Naive B cell (primary cell): ENCODE measurements at regions not wholly inside any gene's neighbourhood (a gene's known extent, or its start where the extent isn't known, plus 50 kb on each side); places are given as distances from the start of the nearest gene placed in this dataset.

Source experiments
- ATAC-seq, 2 donors: fragments of 150-1000 bp; cut with Tn5 transposase; 2 replicates each; pipeline ENCODE4 v1.10.0; 2021; ENCODE audit warnings: low read depth in 2 of 2, mild to moderate bottlenecking in 2 of 2, moderate library complexity in 2 of 2
- DNase-seq: peaks from one replicate; pipeline ENCODE4 v3.0.0; 2022
- H3K27ac Mint-ChIP-seq, 6 donors: one replicate each; pipeline ENCODE4 v1.8.0; 2020 to 2022; ENCODE audit warnings: mild to moderate bottlenecking in 6 of 6, mixed read lengths in 6 of 6, moderate library complexity in 5 of 6, inconsistent platforms in 2 of 6
- H3K27me3 Mint-ChIP-seq, 3 donors: one replicate each; pipeline ENCODE4 v1.8.0; 2021 to 2022; ENCODE audit warnings: mixed read lengths in 3 of 3, mild to moderate bottlenecking in 1 of 3
- H3K36me3 Mint-ChIP-seq, 2 donors: one replicate each; pipeline ENCODE4 v1.8.0; 2020 to 2022; ENCODE audit warnings: mixed read lengths in 2 of 2, inconsistent platforms in 1 of 2, mild to moderate bottlenecking in 1 of 2
- H3K4me1 Mint-ChIP-seq, 3 donors: one replicate each; pipeline ENCODE4 v1.8.0; 2020 to 2022; ENCODE audit warnings: mixed read lengths in 3 of 3, inconsistent platforms in 1 of 3, mild to moderate bottlenecking in 1 of 3, moderate library complexity in 1 of 3
- H3K4me3 Mint-ChIP-seq, 8 donors: one replicate each; pipeline ENCODE4 v1.8.0; 2020 to 2022; ENCODE audit warnings: mild to moderate bottlenecking in 8 of 8, mixed read lengths in 8 of 8, moderate library complexity in 8 of 8, inconsistent platforms in 2 of 8
- H3K9me3 Mint-ChIP-seq, 7 donors: one replicate each; pipeline ENCODE4 v1.8.0; 2020 to 2022; ENCODE audit warnings: mixed read lengths in 7 of 7, mild to moderate bottlenecking in 5 of 7, inconsistent platforms in 2 of 7, moderate library complexity in 1 of 7

GRCh38 chr6:14266266-14266665 is 148.7 kb downstream of the CD83 start:
- Mint-ChIP-seq H3K27ac (peak overlapping the region in 3 of 6 donors; percentile 0 to 19 (median 4)), H3K36me3 (peaks cover 0 to 5% of the 10 kb centered on the region in 2 donors), H3K4me1 (peaks cover 42 to 72% (median 56%) of the 10 kb centered on the region in 3 donors), H3K4me3 (peak overlapping the region in 3 of 8 donors; percentile 2 to 54 (median 31)), H3K27me3 (no peaks in the 10 kb centered on the region), H3K9me3 (peaks cover 0 to 16% (median 0%) of the 10 kb centered on the region in 7 donors)
- DNase-seq, result no peak
- ATAC-seq, result peak in 1 of 2 donors; percentile 33

GRCh38 chr6:14267885-14268660 is 150.5 kb downstream of the CD83 start:
- no peaks in the 10 kb centered on the region for H3K27me3 Mint-ChIP-seq
- peaks cover 0 to 7% of the 10 kb centered on the region in 2 donors for H3K36me3 Mint-ChIP-seq
- peaks cover 53 to 90% (median 67%) of the 10 kb centered on the region in 3 donors for H3K4me1 Mint-ChIP-seq
- ATAC-seq (no peak), DNase-seq (no peak)
- no peak overlapping the region for H3K4me3 Mint-ChIP-seq
- peak overlapping the region in 3 of 6 donors; percentile 67 to 87 (median 85) for H3K27ac Mint-ChIP-seq
- H3K9me3 Mint-ChIP-seq, result peaks cover 0 to 18% (median 2%) of the 10 kb centered on the region in 7 donors

GRCh38 chr6:14269436-14269835 is 151.9 kb downstream of the CD83 start:
- Mint-ChIP-seq H3K4me1 (peaks cover 66 to 98% (median 81%) of the 10 kb centered on the region in 3 donors), H3K4me3 (peak overlapping the region in 7 of 8 donors; percentile 27 to 76 (median 58)), H3K27me3 (no peaks in the 10 kb centered on the region), H3K27ac (peak overlapping the region; percentile 75 to 91 (median 84)), H3K36me3 (peaks cover 0 to 11% of the 10 kb centered on the region in 2 donors), H3K9me3 (peaks cover 0 to 5% (median 0%) of the 10 kb centered on the region in 7 donors)
- peak; percentile 89 to 91 for ATAC-seq
- DNase-seq, result peak; percentile 37

- H3K27me3 Mint-ChIP-seq, result no peaks in the 10 kb centered on the region
- H3K4me3 Mint-ChIP-seq, result peak overlapping the region in 6 of 8 donors; percentile 22 to 77 (median 52)
- DNase-seq (no peak), ATAC-seq (no peak)
- H3K36me3 Mint-ChIP-seq, result peaks cover 0 to 11% of the 10 kb centered on the region in 2 donors
- peaks cover 75 to 98% (median 86%) of the 10 kb centered on the region in 3 donors for H3K4me1 Mint-ChIP-seq
- H3K9me3 Mint-ChIP-seq, result peaks cover 0 to 5% (median 0%) of the 10 kb centered on the region in 7 donors
- peak overlapping the region; percentile 82 to 93 (median 86) for H3K27ac Mint-ChIP-seq
Measured at GRCh38 chr6:14270142-14270893, 152.7 kb downstream of the CD83 start.

- peak overlapping the region in 5 of 8 donors; percentile 31 to 77 (median 49) for H3K4me3 Mint-ChIP-seq
Measured at GRCh38 chr6:14270925-14271788, 153.6 kb downstream of the CD83 start.

GRCh38 chr6:14271789-14272736 is 154.5 kb downstream of the CD83 start:
- H3K4me1 Mint-ChIP-seq, result peaks cover 78 to 98% (median 86%) of the 10 kb centered on the region in 3 donors
- no peaks in the 10 kb centered on the region for H3K27me3 Mint-ChIP-seq
- peak overlapping the region in 4 of 8 donors; percentile 25 to 77 (median 49) for H3K4me3 Mint-ChIP-seq
- peaks cover 0 to 8% of the 10 kb centered on the region in 2 donors for H3K36me3 Mint-ChIP-seq
- ATAC-seq (no peak), DNase-seq (no peak)
- peak overlapping the region in 3 of 6 donors; percentile 53 to 90 (median 69) for H3K27ac Mint-ChIP-seq
- peaks cover 0 to 5% (median 0%) of the 10 kb centered on the region in 7 donors for H3K9me3 Mint-ChIP-seq

More at GRCh38 chr6:14270925-14271788, 153.6 kb downstream of the CD83 start:
- H3K27ac Mint-ChIP-seq, result peak overlapping the region in 4 of 6 donors; percentile 31 to 90 (median 86)
- DNase-seq, result peak; percentile 21
- peak; percentile 27 to 28 for ATAC-seq
- H3K27me3 Mint-ChIP-seq, result no peaks in the 10 kb centered on the region
- H3K9me3 Mint-ChIP-seq, result peaks cover 0 to 5% (median 0%) of the 10 kb centered on the region in 7 donors
- peaks cover 78 to 98% (median 86%) of the 10 kb centered on the region in 3 donors for H3K4me1 Mint-ChIP-seq
- H3K36me3 Mint-ChIP-seq, result peaks cover 0 to 11% of the 10 kb centered on the region in 2 donors

GRCh38 chr6:14272737-14273085 is 155.1 kb downstream of the CD83 start:
- Mint-ChIP-seq H3K27me3 (no peaks in the 10 kb centered on the region), H3K9me3 (peaks cover 0 to 5% (median 0%) of the 10 kb centered on the region in 7 donors), H3K4me1 (peaks cover 82 to 100% (median 89%) of the 10 kb centered on the region in 3 donors), H3K27ac (peak overlapping the region in 3 of 6 donors; percentile 69 to 98 (median 89)), H3K36me3 (peaks cover 0 to 6% of the 10 kb centered on the region in 2 donors), H3K4me3 (peak overlapping the region in 3 of 8 donors; percentile 35 to 54 (median 45))
- no peak for ATAC-seq
- no peak for DNase-seq

- DNase-seq, result no peak
- Mint-ChIP-seq H3K27ac (peak overlapping the region in 3 of 6 donors; percentile 40 to 98 (median 89)), H3K27me3 (no peaks in the 10 kb centered on the region), H3K36me3 (peaks cover 0 to 6% of the 10 kb centered on the region in 2 donors), H3K4me1 (peaks cover 86 to 100% (median 92%) of the 10 kb centered on the region in 3 donors), H3K4me3 (peak overlapping the region in 4 of 8 donors; percentile 35 to 54 (median 49)), H3K9me3 (peaks cover 0 to 5% (median 0%) of the 10 kb centered on the region in 7 donors)
- ATAC-seq, result no peak
Measured at GRCh38 chr6:14273191-14273590, 155.6 kb downstream of the CD83 start.

GRCh38 chr6:14274016-14274415 is 156.4 kb downstream of the CD83 start:
- H3K27me3 Mint-ChIP-seq, result no peaks in the 10 kb centered on the region
- H3K4me3 Mint-ChIP-seq, result peak overlapping the region in 5 of 8 donors; percentile 30 to 92 (median 61)
- peak overlapping the region; percentile 32 to 99 (median 95) for H3K27ac Mint-ChIP-seq
- H3K36me3 Mint-ChIP-seq, result peaks cover 0 to 6% of the 10 kb centered on the region in 2 donors
- peaks cover 84 to 100% (median 92%) of the 10 kb centered on the region in 3 donors for H3K4me1 Mint-ChIP-seq
- no peak for DNase-seq
- ATAC-seq, result no peak
- peaks cover 0 to 5% (median 0%) of the 10 kb centered on the region in 7 donors for H3K9me3 Mint-ChIP-seq

- Mint-ChIP-seq H3K27ac (peak overlapping the region; percentile 95 to 100 (median 98)), H3K27me3 (no peaks in the 10 kb centered on the region), H3K36me3 (peaks cover 0 to 6% of the 10 kb centered on the region in 2 donors), H3K4me3 (peak overlapping the region in 7 of 8 donors; percentile 48 to 93 (median 81)), H3K9me3 (peaks cover 0 to 5% (median 0%) of the 10 kb centered on the region in 7 donors), H3K4me1 (peaks cover 79 to 100% (median 88%) of the 10 kb centered on the region in 3 donors)
- DNase-seq (no peak), ATAC-seq (no peak)
Measured at GRCh38 chr6:14274546-14275492, 157.2 kb downstream of the CD83 start.

- Mint-ChIP-seq H3K27ac (peak overlapping the region; percentile 98 to 100 (median 98)), H3K4me1 (peaks cover 78 to 100% (median 87%) of the 10 kb centered on the region in 3 donors), H3K27me3 (no peaks in the 10 kb centered on the region), H3K36me3 (peaks cover 6 to 10% of the 10 kb centered on the region in 2 donors), H3K4me3 (peak overlapping the region; percentile 53 to 93 (median 78)), H3K9me3 (peaks cover 0 to 10% (median 4%) of the 10 kb centered on the region in 7 donors)
- DNase-seq (no peak), ATAC-seq (no peak)
Measured at GRCh38 chr6:14275493-14275851, 157.9 kb downstream of the CD83 start.
